ENCODE measurements at regions not wholly inside any gene's neighbourhood (a gene's known extent, or its start where the extent isn't known, plus 50 kb on each side); places are given as distances from the start of the nearest gene placed in this dataset.

- Histone ChIP-seq H2AFZ (ENCODE audit: low read length) (no peak overlapping the region), H3K4me3 (ENCODE audit: low read length) (no peak overlapping the region), H3K4me1 (ENCODE audit: insufficient read depth, low read length) (no peaks in the 10 kb centered on the region), H3K9me3 (ENCODE audit: low read length) (no peaks in the 10 kb centered on the region), H3K36me3 (ENCODE audit: low read depth, low read length) (no peaks in the 10 kb centered on the region), H3K79me2 (ENCODE audit: low read length) (no peaks in the 10 kb centered on the region), H3F3A (ENCODE audit: low read length, unreplicated experiment) (no peaks in the 10 kb centered on the region), H3K27me3 (ENCODE audit: low read length) (no peaks in the 10 kb centered on the region), H3K9ac (ENCODE audit: low read length) (no peak overlapping the region), H4K20me1 (ENCODE audit: low read length) (no peaks in the 10 kb centered on the region), H3K27ac (ENCODE audit: low read length) (no peak overlapping the region), H3K4me2 (ENCODE audit: low read length) (no peak overlapping the region), H3K9me2 (replicated peaks; ENCODE audit: low read length) (no peaks in the 10 kb centered on the region)
- intact Hi-C loops (cut with micrococcal nuclease), result no loop called here
- BruUV-seq (replicated peaks), result no TSS peak
- ATAC-seq (peak; percentile 40), DNase-seq (no peak)
- ChIA-PET POLR2A (ENCODE audit: unreplicated experiment) (no interaction called here), CTCF (no interaction called here)
- TF ChIP-seq CTCF (conservative IDR thresholded peaks at IDR 0.05; ENCODE audit: low read depth, low read length) (no peak), EZH2 (IDR thresholded peaks at IDR 0.05; ENCODE audit: low read length, unreplicated experiment) (no peak), EZH2phosphoT487 (IDR thresholded peaks at IDR 0.05; ENCODE audit: borderline replicate concordance, low read length) (no peak)
Measured at GRCh38 chr5:133792655-133793054, 175.8 kb downstream of the C5orf15 start.

- no peak for ATAC-seq
- intact Hi-C loops (cut with micrococcal nuclease), result no loop called here
- no peaks in the 10 kb centered on the region for H4K20me1 ChIP-seq (ENCODE audit: low read length)
- no peaks in the 10 kb centered on the region for H3K9me3 ChIP-seq (ENCODE audit: low read length)
- BruUV-seq (replicated peaks), result no TSS peak
- H3K36me3 ChIP-seq (ENCODE audit: low read depth, low read length), result no peaks in the 10 kb centered on the region
- H3K79me2 ChIP-seq (ENCODE audit: low read length), result no peaks in the 10 kb centered on the region
- no peak for DNase-seq
- H3K4me3 ChIP-seq (ENCODE audit: low read length), result no peak overlapping the region
- ChIA-PET POLR2A (ENCODE audit: unreplicated experiment) (no interaction called here), CTCF (no interaction called here)
- no peaks in the 10 kb centered on the region for H3K27me3 ChIP-seq (ENCODE audit: low read length)
- H3K4me1 ChIP-seq (ENCODE audit: insufficient read depth, low read length), result no peaks in the 10 kb centered on the region
- H3F3A ChIP-seq (ENCODE audit: low read length, unreplicated experiment), result no peaks in the 10 kb centered on the region
- no peaks in the 10 kb centered on the region for H3K9me2 ChIP-seq (replicated peaks; ENCODE audit: low read length)
- no peak overlapping the region for H3K9ac ChIP-seq (ENCODE audit: low read length)
- no peak overlapping the region for H3K27ac ChIP-seq (ENCODE audit: low read length)
- no peak for TF ChIP-seq EZH2 (IDR thresholded peaks at IDR 0.05; ENCODE audit: low read length, unreplicated experiment)
- no peak for TF ChIP-seq CTCF (conservative IDR thresholded peaks at IDR 0.05; ENCODE audit: low read depth, low read length)
- no peak for TF ChIP-seq EZH2phosphoT487 (IDR thresholded peaks at IDR 0.05; ENCODE audit: borderline replicate concordance, low read length)
- H2AFZ ChIP-seq (ENCODE audit: low read length), result no peak overlapping the region
- H3K4me2 ChIP-seq (ENCODE audit: low read length), result no peak overlapping the region
Measured at GRCh38 chr5:133792024-133792423, 176.4 kb downstream of the C5orf15 start.

- intact Hi-C loops (cut with micrococcal nuclease), result no loop called here
- TF ChIP-seq EZH2phosphoT487 (IDR thresholded peaks at IDR 0.05; ENCODE audit: borderline replicate concordance, low read length) (no peak), EZH2 (IDR thresholded peaks at IDR 0.05; ENCODE audit: low read length, unreplicated experiment) (no peak), CTCF (conservative IDR thresholded peaks at IDR 0.05; ENCODE audit: low read depth, low read length) (no peak)
- no TSS peak for BruUV-seq (replicated peaks)
- Histone ChIP-seq H3K27me3 (ENCODE audit: low read length) (no peaks in the 10 kb centered on the region), H3F3A (ENCODE audit: low read length, unreplicated experiment) (no peaks in the 10 kb centered on the region), H3K27ac (ENCODE audit: low read length) (no peak overlapping the region), H3K9me2 (replicated peaks; ENCODE audit: low read length) (no peaks in the 10 kb centered on the region), H3K4me2 (ENCODE audit: low read length) (no peak overlapping the region), H3K4me1 (ENCODE audit: insufficient read depth, low read length) (no peaks in the 10 kb centered on the region), H3K79me2 (ENCODE audit: low read length) (no peaks in the 10 kb centered on the region), H3K4me3 (ENCODE audit: low read length) (no peak overlapping the region), H3K9ac (ENCODE audit: low read length) (no peak overlapping the region), H3K9me3 (ENCODE audit: low read length) (no peaks in the 10 kb centered on the region), H2AFZ (ENCODE audit: low read length) (no peak overlapping the region), H4K20me1 (ENCODE audit: low read length) (no peaks in the 10 kb centered on the region), H3K36me3 (ENCODE audit: low read depth, low read length) (no peaks in the 10 kb centered on the region)
- ChIA-PET CTCF (no interaction called here), POLR2A (ENCODE audit: unreplicated experiment) (no interaction called here)
- no peak for DNase-seq
- ATAC-seq, result no peak
Measured at GRCh38 chr5:133790898-133791297, 177.5 kb downstream of the C5orf15 start.

Measured in PC-3 (cell line).